OCI-LY1 (cell line): ENCODE measurements at regions not wholly inside any gene's neighbourhood (a gene's known extent, or its start where the extent isn't known, plus 50 kb on each side); places are given as distances from the start of the nearest gene placed in this dataset.

Experiments used
- H2AFZ ChIP-seq: fragments of 200-600 bp; sonication (generic), shearing (Covaris generic); 2 replicates; pipeline ENCODE4 v1.6.0; 2014; ENCODE audit warnings: antibody characterized with exemption, mild to moderate bottlenecking, low read length
- H3F3A ChIP-seq: fragments of 200-600 bp; sonication (generic), shearing (Covaris generic); 2 replicates; pipeline ENCODE4 v1.6.0; 2014; ENCODE audit warnings: mild to moderate bottlenecking, antibody characterized with exemption, low read length, moderate library complexity; ENCODE audit not compliant: insufficient read depth
- H3K27ac ChIP-seq: fragments of 200-600 bp; sonication (generic); 2 replicates; pipeline ENCODE4 v1.5.1; 2014; ENCODE audit warnings: low read length, mixed run types, mild to moderate bottlenecking, low read depth; ENCODE audit not compliant: poor library complexity, severe bottlenecking
- H3K27me3 ChIP-seq: fragments of 200-600 bp; sonication (generic); 2 replicates; pipeline ENCODE4 v1.6.0; 2014; ENCODE audit warnings: antibody characterized with exemption, mild to moderate bottlenecking, low read length, moderate library complexity; ENCODE audit not compliant: insufficient read depth
- H3K36me3 ChIP-seq: fragments of 200-600 bp; sonication (generic); 2 replicates; pipeline ENCODE4 v1.6.1; 2014; ENCODE audit warnings: mild to moderate bottlenecking, antibody characterized with exemption, low read length, moderate library complexity, mixed read lengths; ENCODE audit not compliant: insufficient read depth
- H3K4me1 ChIP-seq: fragments of 200-600 bp; sonication (generic); 2 replicates; pipeline ENCODE4 v1.5.1; 2014; ENCODE audit warnings: mild to moderate bottlenecking, low read length, moderate library complexity; ENCODE audit not compliant: insufficient read depth, severe bottlenecking
- H3K4me2 ChIP-seq: fragments of 200-600 bp; sonication (generic), shearing (Covaris generic); 2 replicates; pipeline ENCODE4 v1.6.1; 2014; ENCODE audit warnings: low read length
- H3K4me3 ChIP-seq: fragments of 200-600 bp; sonication (generic); 2 replicates; pipeline ENCODE4 v1.5.1; 2014; ENCODE audit warnings: low read length, low read depth, mild to moderate bottlenecking, mixed read lengths; ENCODE audit not compliant: poor library complexity, severe bottlenecking
- H3K79me2 ChIP-seq: fragments of 200-600 bp; shearing (Covaris generic); 2 replicates; pipeline ENCODE4 v1.6.1; 2016; ENCODE audit warnings: mixed run types, low read length, mixed read lengths; ENCODE audit not compliant: insufficient read depth
- H3K9ac ChIP-seq: fragments of 200-600 bp; sonication (generic), shearing (Covaris generic); 2 replicates; pipeline ENCODE4 v1.6.1; 2014; ENCODE audit warnings: mild to moderate bottlenecking, low read length, mixed read lengths
- H3K9me2 ChIP-seq: fragments of 200-600 bp; sonication (generic), shearing (Covaris generic); 2 replicates; pipeline ENCODE4 v1.6.1; 2014; ENCODE audit warnings: low read depth, mild to moderate bottlenecking, low read length, mixed read lengths
- H3K9me3 ChIP-seq: fragments of 200-600 bp; shearing (Covaris generic); 2 replicates; pipeline ENCODE4 v1.6.1; 2014; ENCODE audit warnings: low read length, mixed read lengths
- H4K20me1 ChIP-seq: fragments of 200-600 bp; sonication (generic), shearing (Covaris generic); 2 replicates; pipeline ENCODE4 v1.6.0; 2016; ENCODE audit warnings: mild to moderate bottlenecking, low read length; ENCODE audit not compliant: insufficient read depth
- EZH2 ChIP-seq: fragments of 200-600 bp; sonication (generic), shearing (Covaris generic); IDR thresholded peaks from 2 replicates; pipeline ENCODE4 v1.8.0; 2017; ENCODE audit warnings: borderline replicate concordance, mixed run types, mild to moderate bottlenecking, antibody characterized with exemption, low read length, moderate library complexity, mixed read lengths
- TF ChIP-seq, protein P1 (sequence below): fragments of 200-600 bp; sonication (generic), shearing (Covaris generic); IDR thresholded peaks from 2 replicates; pipeline ENCODE4 v1.5.1; 2017; ENCODE audit warnings: mild to moderate bottlenecking, antibody characterized with exemption, low read length, moderate library complexity, mixed read lengths

DNA sequence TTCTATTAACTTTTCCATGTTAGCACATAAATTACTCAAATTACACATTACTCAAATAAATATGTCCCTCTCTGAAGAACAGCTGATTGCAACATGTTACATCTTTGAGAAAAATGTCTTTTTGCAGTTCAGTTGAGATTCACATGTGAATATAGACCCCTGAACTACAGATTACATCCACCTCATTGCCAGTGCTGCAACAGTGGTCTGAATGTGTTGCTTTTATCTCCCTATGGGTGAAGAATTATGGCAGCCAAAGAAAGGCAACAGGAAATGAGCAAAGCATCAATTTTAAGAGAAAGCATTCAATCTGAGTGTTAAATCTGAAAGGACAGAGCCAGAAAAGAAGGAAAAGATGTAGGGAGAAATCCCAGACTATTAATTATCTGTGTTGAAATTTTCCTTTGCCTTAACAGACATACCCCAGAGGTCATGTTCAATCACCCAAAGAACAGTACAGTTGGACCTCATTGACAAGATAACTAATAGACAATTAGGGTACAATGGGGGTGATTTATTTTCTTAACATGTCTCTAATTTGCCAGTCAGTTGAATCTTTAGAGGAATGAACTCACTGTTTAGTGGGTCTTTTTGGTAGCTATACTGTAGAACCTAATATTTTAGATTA is 620.2 kb downstream of the CPS1 start:
- Histone ChIP-seq H3K9ac (no peak overlapping the region), H3K79me2 (no peaks in the 10 kb centered on the region), H3K9me3 (no peaks in the 10 kb centered on the region), H3K4me3 (no peak overlapping the region), H3K4me2 (no peak overlapping the region), H3K36me3 (no peaks in the 10 kb centered on the region), H3K9me2 (no peaks in the 10 kb centered on the region), H3K27me3 (no peaks in the 10 kb centered on the region), H3K27ac (no peak overlapping the region), H3K4me1 (no peaks in the 10 kb centered on the region), H3F3A (no peaks in the 10 kb centered on the region), H4K20me1 (no peaks in the 10 kb centered on the region), H2AFZ (no peak overlapping the region)
- TF ChIP-seq, protein P1, sequence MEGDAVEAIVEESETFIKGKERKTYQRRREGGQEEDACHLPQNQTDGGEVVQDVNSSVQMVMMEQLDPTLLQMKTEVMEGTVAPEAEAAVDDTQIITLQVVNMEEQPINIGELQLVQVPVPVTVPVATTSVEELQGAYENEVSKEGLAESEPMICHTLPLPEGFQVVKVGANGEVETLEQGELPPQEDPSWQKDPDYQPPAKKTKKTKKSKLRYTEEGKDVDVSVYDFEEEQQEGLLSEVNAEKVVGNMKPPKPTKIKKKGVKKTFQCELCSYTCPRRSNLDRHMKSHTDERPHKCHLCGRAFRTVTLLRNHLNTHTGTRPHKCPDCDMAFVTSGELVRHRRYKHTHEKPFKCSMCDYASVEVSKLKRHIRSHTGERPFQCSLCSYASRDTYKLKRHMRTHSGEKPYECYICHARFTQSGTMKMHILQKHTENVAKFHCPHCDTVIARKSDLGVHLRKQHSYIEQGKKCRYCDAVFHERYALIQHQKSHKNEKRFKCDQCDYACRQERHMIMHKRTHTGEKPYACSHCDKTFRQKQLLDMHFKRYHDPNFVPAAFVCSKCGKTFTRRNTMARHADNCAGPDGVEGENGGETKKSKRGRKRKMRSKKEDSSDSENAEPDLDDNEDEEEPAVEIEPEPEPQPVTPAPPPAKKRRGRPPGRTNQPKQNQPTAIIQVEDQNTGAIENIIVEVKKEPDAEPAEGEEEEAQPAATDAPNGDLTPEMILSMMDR: no peak
- TF ChIP-seq EZH2: no peak

DNA sequence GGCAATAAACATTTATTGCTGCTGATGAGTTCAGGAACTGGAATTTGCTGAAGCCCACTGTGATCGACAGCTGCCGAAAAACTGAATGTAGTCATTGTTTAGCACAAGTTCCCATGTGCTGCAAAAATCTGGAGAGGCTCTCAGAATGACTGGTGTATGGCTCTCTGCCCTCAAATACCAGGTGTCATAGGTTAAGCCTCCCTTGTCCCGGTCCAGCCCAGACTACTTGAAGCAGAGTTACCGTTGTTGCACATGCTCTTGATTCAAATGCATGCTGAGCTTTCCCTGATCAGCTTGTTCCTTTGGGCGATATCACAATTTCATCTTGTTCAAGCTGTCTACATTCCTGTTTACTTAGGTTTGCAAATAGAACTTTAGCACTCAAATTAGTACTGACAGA is 625.2 kb downstream of the CPS1 start:
- Histone ChIP-seq H4K20me1 (no peaks in the 10 kb centered on the region), H3K9ac (no peak overlapping the region), H2AFZ (no peak overlapping the region), H3K9me2 (no peaks in the 10 kb centered on the region), H3K79me2 (no peaks in the 10 kb centered on the region), H3K4me3 (no peak overlapping the region), H3K4me1 (no peaks in the 10 kb centered on the region), H3K4me2 (no peak overlapping the region), H3K9me3 (no peaks in the 10 kb centered on the region), H3K36me3 (no peaks in the 10 kb centered on the region), H3K27ac (no peak overlapping the region), H3F3A (no peaks in the 10 kb centered on the region), H3K27me3 (no peaks in the 10 kb centered on the region)
- TF ChIP-seq EZH2: no peak
- TF ChIP-seq, protein P1: no peak

DNA sequence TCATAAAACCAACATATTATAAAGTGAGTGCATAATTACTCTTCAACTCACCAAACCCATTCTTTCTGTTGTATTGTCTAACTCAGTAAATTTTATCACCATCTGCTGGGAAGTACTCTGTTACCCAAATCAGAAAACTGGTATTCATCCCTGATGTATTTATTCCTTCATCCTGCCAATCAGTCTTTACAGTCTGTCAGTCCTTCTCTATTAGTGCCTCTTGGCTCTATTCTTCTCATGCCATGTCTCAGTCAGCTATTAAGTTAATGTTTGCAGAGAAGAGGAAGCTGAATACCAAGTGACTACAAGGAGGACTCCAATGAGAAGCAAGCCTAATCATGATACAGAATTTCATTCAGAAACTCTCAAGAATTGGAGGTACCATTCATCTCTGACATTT is 631.2 kb downstream of the CPS1 start:
- Histone ChIP-seq H3K9me2 (no peaks in the 10 kb centered on the region), H3K9ac (no peak overlapping the region), H3K79me2 (no peaks in the 10 kb centered on the region), H3F3A (no peaks in the 10 kb centered on the region; the same call in 1 of the 2 replicates), H2AFZ (no peak overlapping the region), H3K4me2 (no peak overlapping the region), H4K20me1 (no peaks in the 10 kb centered on the region), H3K27ac (no peak overlapping the region), H3K4me1 (no peaks in the 10 kb centered on the region), H3K36me3 (no peaks in the 10 kb centered on the region), H3K27me3 (no peaks in the 10 kb centered on the region), H3K4me3 (no peak overlapping the region), H3K9me3 (no peaks in the 10 kb centered on the region)
- no peak for TF ChIP-seq EZH2
- TF ChIP-seq, protein P1: no peak
